H1 (cell line): ENCODE measurements at regions not wholly inside any gene's neighbourhood (a gene's known extent, or its start where the extent isn't known, plus 50 kb on each side); places are given as distances from the start of the nearest gene placed in this dataset.

Source experiments
- CTCF ChIA-PET: fragments of 300-600 bp; sonication (Branson Sonifier 250); formaldehyde crosslinking; loops from one replicate; lab custom pipeline; 2021; ENCODE audit not compliant: partially characterized antibody; lab: Charles Lee
- POLR2A ChIA-PET: fragments of 300-600 bp; sonication (Branson Sonifier 250); formaldehyde crosslinking; loops from one replicate; lab custom pipeline; 2021; ENCODE audit warnings: inconsistent platforms; ENCODE audit not compliant: partially characterized antibody; lab: Charles Lee
- DNase-seq, 2 experiments: peaks; one replicate each; pipeline versions ENCODE4 v3.0.0 to v3.0.0-alpha.2; 2010 to 2022; ENCODE audit warnings: low spot score in 2 of 2, low read depth in 1 of 2, mixed read lengths in 1 of 2
- FAIRE-seq: peaks from 2 replicates; lab custom pipeline; 2011; peaks lifted over from hg19 to GRCh38; lab: Jason Lieb, UNC
- H2AFZ ChIP-seq: 2 replicates; pipeline ENCODE4 v1.8.1; 2012; ENCODE audit warnings: low read length, inconsistent platforms
- H2AK5ac ChIP-seq: 2 replicates; pipeline ENCODE4 v1.6.1; 2013; ENCODE audit warnings: low read depth, low read length
- H2BK120ac ChIP-seq: replicated peaks from 2 replicates; pipeline ENCODE3; 2013; ENCODE audit warnings: low read depth, low read length, inconsistent platforms
- H2BK12ac ChIP-seq: 2 replicates; pipeline ENCODE4 v1.6.1; 2013; ENCODE audit warnings: low read depth, low read length
- H2BK15ac ChIP-seq: 2 replicates; pipeline ENCODE4 v1.6.1; 2013; ENCODE audit warnings: low read length
- H2BK20ac ChIP-seq: 2 replicates; pipeline ENCODE4 v1.6.1; 2013; ENCODE audit warnings: low read length
- H2BK5ac ChIP-seq: 2 replicates; pipeline ENCODE4 v1.6.1; 2013; ENCODE audit warnings: low read depth, low read length
- H3K14ac ChIP-seq: 2 replicates; pipeline ENCODE4 v1.6.1; 2013; ENCODE audit warnings: inconsistent platforms; ENCODE audit not compliant: insufficient read length
- H3K18ac ChIP-seq: 2 replicates; pipeline ENCODE4 v1.6.1; 2013; ENCODE audit warnings: low read length; ENCODE audit errors: extremely low read depth
- H3K23ac ChIP-seq: 2 replicates; pipeline ENCODE4 v1.6.1; 2013; ENCODE audit warnings: inconsistent platforms; ENCODE audit not compliant: insufficient read length
- H3K23me2 ChIP-seq: 2 replicates; pipeline ENCODE4 v1.6.1; 2013; ENCODE audit warnings: low read depth, low read length
- H3K27ac ChIP-seq: 2 replicates; pipeline ENCODE4 v1.6.1; 2011; ENCODE audit warnings: low read depth, low read length, inconsistent platforms
- H3K27me3 ChIP-seq, 4 experiments: replicated peaks in 1 of 4; 1 replicate in 1 of 4; 2 replicates in 3 of 4; pipeline versions ENCODE4 v1.6.1 to v1.8.1; 2011 to 2013; ENCODE audit warnings: low read length in 3 of 4, mild to moderate bottlenecking in 3 of 4, inconsistent platforms in 2 of 4, mixed read lengths in 2 of 4, moderate library complexity in 1 of 4; ENCODE audit not compliant: control insufficient read depth in 3 of 4, insufficient read depth in 3 of 4; ENCODE audit errors: extremely low read depth in 1 of 4
- H3K36me3 ChIP-seq, 4 experiments: 2 replicates each; pipeline versions ENCODE4 v1.6.1 to v1.8.1; 2011 to 2013; ENCODE audit warnings: mild to moderate bottlenecking in 4 of 4, low read length in 3 of 4, moderate library complexity in 2 of 4, control low read depth in 1 of 4, inconsistent platforms in 1 of 4; ENCODE audit not compliant: insufficient read depth in 4 of 4, control insufficient read depth in 2 of 4
- H3K4ac ChIP-seq: replicated peaks from 2 replicates; pipeline ENCODE3; 2013; ENCODE audit warnings: low read length, low read depth, mixed read lengths, inconsistent platforms; ENCODE audit not compliant: insufficient read length
- H3K4me1 ChIP-seq, 4 experiments: replicated peaks in 1 of 4; 1 replicate in 1 of 4; 2 replicates in 3 of 4; pipeline versions ENCODE4 v1.6.1 to v1.8.1; 2011 to 2013; ENCODE audit warnings: low read length in 3 of 4, inconsistent platforms in 2 of 4, mixed read lengths in 1 of 4; ENCODE audit not compliant: insufficient read depth in 4 of 4, control insufficient read depth in 3 of 4
- H3K4me2 ChIP-seq, 2 experiments: 2 replicates each; pipeline versions ENCODE4 v1.6.1 to v1.8.1; 2011 to 2013; ENCODE audit warnings: low read depth in 2 of 2, low read length in 2 of 2, control low read depth in 1 of 2, inconsistent platforms in 1 of 2, mild to moderate bottlenecking in 1 of 2; ENCODE audit not compliant: insufficient read depth in 1 of 2
- H3K4me3 ChIP-seq, 4 experiments: fragments of 200-600, 300-600 bp in 1 of 4; sonication (generic), shearing (Covaris generic), sonication (Bioruptor Twin) in 1 of 4; 2 replicates each; pipeline versions ENCODE4 v1.5.1 to v1.8.1; 2011 to 2016; ENCODE audit warnings: low read length in 4 of 4, low read depth in 3 of 4, control low read depth in 2 of 4, inconsistent platforms in 2 of 4, mild to moderate bottlenecking in 2 of 4, mixed read lengths in 1 of 4, moderate library complexity in 1 of 4; ENCODE audit not compliant: insufficient read depth in 2 of 4; ENCODE audit errors: extremely low read depth in 1 of 4
- H3K56ac ChIP-seq: replicated peaks from 2 replicates; pipeline ENCODE3; 2013; ENCODE audit warnings: low read depth, mild to moderate bottlenecking, mixed read lengths, low read length, inconsistent platforms; ENCODE audit not compliant: insufficient read length
- H3K79me1 ChIP-seq: 2 replicates; pipeline ENCODE4 v1.6.1; 2013; ENCODE audit warnings: low read depth, low read length, control low read depth
- H3K79me2 ChIP-seq, 2 experiments: 2 replicates each; pipeline versions ENCODE4 v1.6.1 to v1.8.1; 2012 to 2013; ENCODE audit warnings: low read length in 2 of 2, mild to moderate bottlenecking in 2 of 2, inconsistent platforms in 1 of 2; ENCODE audit not compliant: insufficient read depth in 2 of 2, control insufficient read depth in 1 of 2
- H3K9ac ChIP-seq, 4 experiments: replicated peaks in 1 of 4; 1 replicate in 1 of 4; 2 replicates in 3 of 4; pipeline versions ENCODE4 v1.6.1 to v1.8.1; 2011 to 2013; ENCODE audit warnings: low read depth in 3 of 4, low read length in 3 of 4, control low read depth in 2 of 4, mild to moderate bottlenecking in 2 of 4, moderate library complexity in 2 of 4, inconsistent platforms in 1 of 4; ENCODE audit errors: extremely low read depth in 1 of 4
- H3K9me3 ChIP-seq, 2 experiments: 2 replicates each; pipeline versions ENCODE4 v1.6.1 to v1.8.1; 2012 to 2013; ENCODE audit warnings: mild to moderate bottlenecking in 2 of 2, moderate library complexity in 2 of 2, control low read depth in 1 of 2, inconsistent platforms in 1 of 2, low read depth in 1 of 2, low read length in 1 of 2, mixed read lengths in 1 of 2; ENCODE audit not compliant: insufficient read depth in 2 of 2
- H4K20me1 ChIP-seq, 2 experiments: replicated peaks in 1 of 2; 2 replicates each; pipeline versions ENCODE3 to v1.8.1; 2011 to 2013; ENCODE audit warnings: inconsistent platforms in 2 of 2, low read length in 2 of 2, mild to moderate bottlenecking in 1 of 2; ENCODE audit not compliant: insufficient read depth in 2 of 2, control insufficient read depth in 1 of 2
- H4K5ac ChIP-seq: 2 replicates; pipeline ENCODE4 v1.6.1; 2013; ENCODE audit warnings: low read length, low read depth, mixed read lengths, inconsistent platforms; ENCODE audit not compliant: insufficient read length
- H4K8ac ChIP-seq: 2 replicates; pipeline ENCODE4 v1.8.0; 2013; ENCODE audit warnings: mild to moderate bottlenecking, moderate library complexity, low read length, inconsistent platforms; ENCODE audit not compliant: insufficient read depth; ENCODE audit errors: extremely low read depth
- H4K91ac ChIP-seq: replicated peaks from 2 replicates; pipeline ENCODE3; 2013; ENCODE audit warnings: low read length, mixed read lengths, inconsistent platforms; ENCODE audit not compliant: insufficient read length
- ASH2L ChIP-seq: fragments of 200-600, 300-600 bp; sonication (generic); IDR thresholded peaks from one replicate; pipeline ENCODE4 v1.7.1; 2017; ENCODE audit warnings: low read length
- CREB1 ChIP-seq: IDR thresholded peaks from 2 replicates; pipeline ENCODE4 v1.6.1; 2012; ENCODE audit warnings: inconsistent platforms
- CTBP2 ChIP-seq: IDR thresholded peaks from 2 replicates; pipeline ENCODE4 v1.7.0; 2011; ENCODE audit warnings: borderline replicate concordance, mild to moderate bottlenecking, moderate library complexity, mixed read lengths, low read length; ENCODE audit not compliant: insufficient read depth, insufficient read length
- E2F6 ChIP-seq: IDR thresholded peaks from 2 replicates; pipeline ENCODE4 v1.6.1; 2012; ENCODE audit warnings: inconsistent platforms
- GABPA ChIP-seq: IDR thresholded peaks from 2 replicates; pipeline ENCODE4 v1.6.1; 2011; ENCODE audit warnings: mild to moderate bottlenecking, low read length, moderate library complexity, borderline replicate concordance; ENCODE audit not compliant: insufficient read depth
- JUN ChIP-seq: IDR thresholded peaks from 2 replicates; pipeline ENCODE4 v1.6.1; 2011; ENCODE audit warnings: low read depth, mild to moderate bottlenecking, improper control_type of control experiment, low read length
- POLR2AphosphoS5 ChIP-seq: IDR thresholded peaks from 2 replicates; pipeline ENCODE4 v1.6.1; 2011; ENCODE audit warnings: low read depth, low read length
- RBBP5 ChIP-seq: IDR thresholded peaks from 2 replicates; pipeline ENCODE4 v1.7.1; 2012; ENCODE audit warnings: low read depth, mild to moderate bottlenecking, inconsistent platforms, low read length, moderate library complexity, borderline replicate concordance
- RXRA ChIP-seq: IDR thresholded peaks from 2 replicates; pipeline ENCODE4 v1.6.1; 2011; ENCODE audit warnings: low read depth, mild to moderate bottlenecking, low read length, moderate library complexity; ENCODE audit not compliant: insufficient read depth
- SIN3A ChIP-seq, 2 experiments: IDR thresholded peaks in 1 of 2; conservative IDR thresholded peaks in 1 of 2; 2 replicates each; pipeline ENCODE4 v1.6.1; 2011 to 2012; ENCODE audit warnings: low read length in 2 of 2, improper control_type of control experiment in 1 of 2, low read depth in 1 of 2, mild to moderate bottlenecking in 1 of 2
- SIRT6 ChIP-seq: IDR thresholded peaks from one replicate; pipeline ENCODE4 v1.7.1; 2012; ENCODE audit warnings: low read length, inconsistent platforms
- SP2 ChIP-seq: IDR thresholded peaks from 2 replicates; pipeline ENCODE4 v1.6.1; 2012; ENCODE audit warnings: mild to moderate bottlenecking, low read length, inconsistent platforms
- SUZ12 ChIP-seq: fragments of 200-600 bp; sonication (generic); IDR thresholded peaks from 2 replicates; pipeline ENCODE4 v1.6.1; 2012; ENCODE audit warnings: mild to moderate bottlenecking, inconsistent platforms, low read length, moderate library complexity, mixed read lengths
- TAF1 ChIP-seq: IDR thresholded peaks from 2 replicates; pipeline ENCODE4 v1.6.1; 2011; ENCODE audit warnings: mild to moderate bottlenecking, low read depth, low read length
- TAF7 ChIP-seq: optimal IDR thresholded peaks from 2 replicates; pipeline ENCODE3; 2011; ENCODE audit warnings: low read depth, mild to moderate bottlenecking, inconsistent platforms, low read length, moderate library complexity, borderline replicate concordance
- WGBS, 2 experiments: shearing (Covaris generic) in 1 of 2; methylation state at CpG; one replicate each; pipeline versions ENCODE4 v1.1.6 to v1.1.7; 2013 to 2015; ENCODE audit warnings: low lambda C conversion rate in 2 of 2, mixed read lengths in 2 of 2, inconsistent platforms in 1 of 2, low coverage in 1 of 2, missing lambda C conversion rate in 1 of 2; ENCODE audit not compliant: insufficient replicate concordance in 2 of 2, insufficient coverage in 1 of 2, insufficient read length in 1 of 2; ENCODE audit errors: extremely low coverage in 1 of 2, missing lambda C conversion rate in 1 of 2; 5-methylcytosine and 5-hydroxymethylcytosine counted together

- Histone ChIP-seq H2BK120ac (no peak overlapping the region), H4K5ac (no peak overlapping the region), H3K23me2 (no peaks in the 10 kb centered on the region), H3K9ac (no peak overlapping the region), H3K27ac (no peak overlapping the region), H3K4me1 (peaks cover 0 to 10% (median 5%) of the 10 kb centered on the region in 4 experiments; a peak in 5 of 7 replicates), H3K79me2 (no peaks in the 10 kb centered on the region), H4K8ac (no peak overlapping the region), H3K14ac (no peak overlapping the region), H2BK15ac (no peak overlapping the region), H3K4ac (no peak overlapping the region), H2BK12ac (no peak overlapping the region), H3K4me2 (no peak overlapping the region), H3K36me3 (peaks cover 0 to 4% (median 1%) of the 10 kb centered on the region in 4 experiments; a peak in 3 of 8 replicates), H4K20me1 (no peaks in the 10 kb centered on the region), H3K18ac (no peak overlapping the region), H3K23ac (no peak overlapping the region), H4K91ac (no peak overlapping the region), H2AK5ac (no peak overlapping the region), H3K56ac (no peak overlapping the region), H3K27me3 (no peaks in the 10 kb centered on the region), H2BK5ac (no peak overlapping the region), H3K9me3 (no peaks in the 10 kb centered on the region), H3K79me1 (no peaks in the 10 kb centered on the region), H2AFZ (no peak overlapping the region), H3K4me3 (no peak overlapping the region), H2BK20ac (no peak overlapping the region)
- ChIA-PET POLR2A (no interaction called here), CTCF (interaction anchor here (1.6 to 3.1 kb wide), 3 partner anchors 22 to 48 kb away, joined by 3 to 7 read pairs (median 4); no protein-coding TSS in a partner anchor)
- no peak for FAIRE-seq
- 87% methylated on average over 2 of the region's 2 CpGs; no CpG with 5 or more reads in 1 of the 2 experiments for WGBS, 2 experiments
- DNase-seq: no peak
- TF ChIP-seq POLR2AphosphoS5: no peak
- no peak for TF ChIP-seq SUZ12
- no peak for TF ChIP-seq CREB1
- TF ChIP-seq JUN: no peak
- no peak for TF ChIP-seq RBBP5
- no peak for TF ChIP-seq ASH2L
- TF ChIP-seq GABPA: no peak
- TF ChIP-seq SIN3A (conservative IDR thresholded peaks at IDR 0.05 in 1 of 2, IDR thresholded peaks at IDR 0.05 in 1 of 2; ENCODE audit: low read depth in 1 of 2, low read length in 2 of 2): no peak
- TF ChIP-seq SIRT6: no peak
- no peak for TF ChIP-seq E2F6
- no peak for TF ChIP-seq TAF7
- no peak for TF ChIP-seq SP2
- TF ChIP-seq TAF1: no peak
- TF ChIP-seq CTBP2: no peak
- no peak for TF ChIP-seq RXRA
Observed at GRCh38 chr15:62771234-62771633, 271.3 kb upstream of the TPM1 start.
